HepG2 (cell line): ENCODE measurements at regions not wholly inside any gene's neighbourhood (a gene's known extent, or its start where the extent isn't known, plus 50 kb on each side); places are given as distances from the start of the nearest gene placed in this dataset.

ENCODE experiments used
- ATAC-seq: fragments of 200-7000 bp; cut with Tn5 transposase; 3 replicates; pipeline ENCODE4 v1.9.1; 2020; ENCODE audit warnings: mild to moderate bottlenecking, moderate library complexity
- BruUV-seq: library from RNA; stranded (reverse); fragments of 400-500 nt; replicated peaks from 2 replicates; lab custom pipeline; 2021; lab: Mats Ljungman, UMichigan
- CTCF ChIA-PET: fragments of 300-600 bp; formaldehyde crosslinking; extraction: SDS; loops from one replicate; lab custom pipeline; 2021; ENCODE audit warnings: low total read pairs, inconsistent platforms, low intra/inter-chr PET ratio; lab: Yijun Ruan, JAX
- POLR2A ChIA-PET: fragments of 350-600 bp; sonication (Branson Sonifier 250); formaldehyde crosslinking; loops from one replicate; lab custom pipeline; 2020; ENCODE audit warnings: antibody characterized with exemption, inconsistent platforms; lab: Yijun Ruan, JAX
- DNase-seq: peaks from one replicate; pipeline ENCODE4 v3.0.0-alpha.2; 2015; ENCODE audit warnings: low spot score
- FAIRE-seq: peaks from 3 replicates; lab custom pipeline; 2011; peaks lifted over from hg19 to GRCh38; lab: Jason Lieb, UNC
- H2AFZ ChIP-seq: one replicate; pipeline ENCODE4 v1.6.1; 2011; ENCODE audit warnings: low read length, inconsistent platforms
- H3K27ac ChIP-seq: fragments of 300-600 bp; 3 replicates; pipeline ENCODE4 v1.8.0; 2011; ENCODE audit warnings: mixed run types, mild to moderate bottlenecking, mixed read lengths, low read length, inconsistent platforms; ENCODE audit not compliant: insufficient read depth; ENCODE audit errors: extremely low read length
- H3K27me3 ChIP-seq, 2 experiments: fragments of 200-600 bp in 1 of 2; 2 replicates in 1 of 2; 3 replicates in 1 of 2; pipeline versions ENCODE4 v1.6.0 to v1.8.0; 2011; ENCODE audit warnings: low read length in 2 of 2, mild to moderate bottlenecking in 2 of 2, moderate library complexity in 2 of 2, inconsistent platforms in 1 of 2; ENCODE audit not compliant: insufficient read depth in 2 of 2, control insufficient read depth in 1 of 2
- H3K36me3 ChIP-seq, 2 experiments: fragments of 200-600 bp in 1 of 2; replicated peaks in 1 of 2; 2 replicates in 1 of 2; 3 replicates in 1 of 2; pipeline versions ENCODE4 v1.5.1 to v1.8.0; 2011; ENCODE audit warnings: low read length in 2 of 2, inconsistent platforms in 1 of 2; ENCODE audit not compliant: insufficient read depth in 2 of 2, control insufficient read depth in 1 of 2
- H3K4me1 ChIP-seq: 2 replicates; pipeline ENCODE4 v1.5.1; 2012; ENCODE audit warnings: low read length, inconsistent platforms; ENCODE audit not compliant: insufficient read depth
- H3K4me2 ChIP-seq: 2 replicates; pipeline ENCODE4 v1.6.0; 2011; ENCODE audit warnings: low read depth, low read length, inconsistent platforms
- H3K4me3 ChIP-seq, 3 experiments: fragments of 200-600 bp in 1 of 3; sonication (generic), shearing (Covaris generic) in 1 of 3; replicated peaks in 1 of 3; 2 replicates each; pipeline ENCODE4 v1.5.1; 2011 to 2016; ENCODE audit warnings: low read length in 3 of 3, inconsistent platforms in 2 of 3, low read depth in 2 of 3, mild to moderate bottlenecking in 2 of 3, control low read depth in 1 of 3, mixed read lengths in 1 of 3; ENCODE audit not compliant: insufficient read depth in 1 of 3
- H3K79me2 ChIP-seq: one replicate; pipeline ENCODE4 v1.6.1; 2011; ENCODE audit warnings: low read length, inconsistent platforms; ENCODE audit not compliant: insufficient read depth
- H3K9ac ChIP-seq: 2 replicates; pipeline ENCODE4 v1.6.0; 2011; ENCODE audit warnings: mild to moderate bottlenecking, low read depth, low read length, inconsistent platforms; ENCODE audit not compliant: insufficient read depth
- H3K9me3 ChIP-seq: 2 replicates; pipeline ENCODE4 v1.5.1; 2012; ENCODE audit warnings: mild to moderate bottlenecking, low read length
- H4K20me1 ChIP-seq: 2 replicates; pipeline ENCODE4 v1.6.0; 2011; ENCODE audit warnings: inconsistent platforms, mild to moderate bottlenecking, low read length, moderate library complexity; ENCODE audit not compliant: insufficient read depth
- MAFF ChIP-seq: IDR thresholded peaks from 2 replicates; pipeline ENCODE4 v1.6.1; 2011; ENCODE audit warnings: low read depth, low read length, improper control_type of control experiment
- MAFK ChIP-seq, 2 experiments: IDR thresholded peaks in 1 of 2; conservative IDR thresholded peaks in 1 of 2; 2 replicates each; pipeline ENCODE4 v1.6.1; 2011; ENCODE audit warnings: improper control_type of control experiment in 2 of 2, low read length in 2 of 2
- NFE2L1 ChIP-seq: sonication (generic); formaldehyde crosslinking; IDR thresholded peaks from 2 replicates; pipeline ENCODE4 v1.4.0; 2020; ENCODE audit warnings: missing genetic modification reagents, mild to moderate bottlenecking, borderline replicate concordance
- TRIM24 ChIP-seq: sonication (generic); formaldehyde crosslinking; IDR thresholded peaks from 2 replicates; pipeline ENCODE4 v1.8.0; 2022; ENCODE audit warnings: mild to moderate bottlenecking, missing genetic modification reagents
- ZBTB21 ChIP-seq: sonication (generic); formaldehyde crosslinking; IDR thresholded peaks from 2 replicates; pipeline ENCODE4 v1.4.0; 2020; ENCODE audit warnings: missing genetic modification reagents
- WGBS: methylation state at CpG from one replicate; pipeline ENCODE4 v1.1.6; 2017; ENCODE audit warnings: low lambda C conversion rate; 5-methylcytosine and 5-hydroxymethylcytosine counted together
- in situ Hi-C: cut with HindIII; loops from 2 replicates; pipeline ENCODE4 v1.10.0; 2017; ENCODE audit warnings: low pct_unique_long_range_greater_than_20kb; ENCODE audit not compliant: extremely low pct_ligation_motif_present
- intact Hi-C: fragments of 100-400 bp; cut with micrococcal nuclease; formaldehyde crosslinking; loops from one replicate; pipeline ENCODE4 v1.10.0; 2022; ENCODE audit not compliant: unreplicated experiment
- TF ChIP-seq, protein P1 (sequence below): sonication (generic); formaldehyde crosslinking; IDR thresholded peaks from 2 replicates; pipeline ENCODE4 v1.9.0; 2021; ENCODE audit warnings: missing genetic modification reagents, borderline replicate concordance

DNA sequence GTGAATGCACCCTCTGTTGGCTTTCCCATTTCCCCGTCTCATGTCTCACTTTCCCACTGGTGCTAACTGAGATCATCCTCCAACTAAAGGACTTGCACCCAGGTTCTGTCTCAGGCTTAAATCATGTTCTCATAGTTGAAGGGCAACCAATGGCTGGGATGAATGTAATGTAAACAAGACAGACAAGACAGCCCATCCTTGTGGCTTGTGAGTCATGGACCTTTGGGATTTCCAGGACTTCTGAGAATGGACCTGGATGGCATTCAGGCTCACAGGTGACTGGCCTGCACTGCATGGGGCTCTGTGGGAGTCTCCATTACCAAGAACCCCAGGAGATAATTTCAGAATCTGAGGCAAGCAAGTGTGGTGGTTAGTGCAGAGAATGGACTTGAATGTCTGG is 347.5 kb downstream of the HAPSTR1 start (continued):
- TF ChIP-seq, protein P1, sequence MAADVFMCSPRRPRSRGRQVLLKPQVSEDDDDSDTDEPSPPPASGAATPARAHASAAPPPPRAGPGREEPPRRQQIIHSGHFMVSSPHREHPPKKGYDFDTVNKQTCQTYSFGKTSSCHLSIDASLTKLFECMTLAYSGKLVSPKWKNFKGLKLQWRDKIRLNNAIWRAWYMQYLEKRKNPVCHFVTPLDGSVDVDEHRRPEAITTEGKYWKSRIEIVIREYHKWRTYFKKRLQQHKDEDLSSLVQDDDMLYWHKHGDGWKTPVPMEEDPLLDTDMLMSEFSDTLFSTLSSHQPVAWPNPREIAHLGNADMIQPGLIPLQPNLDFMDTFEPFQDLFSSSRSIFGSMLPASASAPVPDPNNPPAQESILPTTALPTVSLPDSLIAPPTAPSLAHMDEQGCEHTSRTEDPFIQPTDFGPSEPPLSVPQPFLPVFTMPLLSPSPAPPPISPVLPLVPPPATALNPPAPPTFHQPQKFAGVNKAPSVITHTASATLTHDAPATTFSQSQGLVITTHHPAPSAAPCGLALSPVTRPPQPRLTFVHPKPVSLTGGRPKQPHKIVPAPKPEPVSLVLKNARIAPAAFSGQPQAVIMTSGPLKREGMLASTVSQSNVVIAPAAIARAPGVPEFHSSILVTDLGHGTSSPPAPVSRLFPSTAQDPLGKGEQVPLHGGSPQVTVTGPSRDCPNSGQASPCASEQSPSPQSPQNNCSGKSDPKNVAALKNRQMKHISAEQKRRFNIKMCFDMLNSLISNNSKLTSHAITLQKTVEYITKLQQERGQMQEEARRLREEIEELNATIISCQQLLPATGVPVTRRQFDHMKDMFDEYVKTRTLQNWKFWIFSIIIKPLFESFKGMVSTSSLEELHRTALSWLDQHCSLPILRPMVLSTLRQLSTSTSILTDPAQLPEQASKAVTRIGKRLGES (CRISPR knock-in tag): no peak
- no peak for TF ChIP-seq NFE2L1 (CRISPR knock-in tag)

DNA sequence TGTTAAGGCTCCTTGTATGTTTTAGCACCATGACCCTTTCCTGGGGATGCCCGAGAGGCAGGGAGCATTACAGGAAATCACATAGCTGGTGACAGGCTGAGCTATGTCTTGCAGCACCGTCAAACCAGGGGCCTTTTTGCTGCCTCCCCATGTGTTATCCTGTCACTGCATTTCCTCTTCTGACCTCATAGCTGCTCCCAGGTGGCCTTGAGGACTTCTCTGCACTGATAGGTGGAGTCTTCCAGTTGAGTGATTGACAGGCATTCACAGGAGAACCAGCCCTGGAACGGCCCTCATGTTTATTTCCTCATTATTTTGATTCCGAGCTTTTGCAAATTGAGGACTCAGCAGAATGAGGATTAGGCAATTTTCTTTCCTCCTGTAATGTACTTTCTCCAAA is 349.6 kb downstream of the HAPSTR1 start:
- ChIA-PET CTCF (no interaction called here), POLR2A (no interaction called here)
- no peak for ATAC-seq
- Histone ChIP-seq H3K27me3 (no peaks in the 10 kb centered on the region; a peak in 1 of 5 replicates), H3K4me1 (no peaks in the 10 kb centered on the region), H3K9ac (no peak overlapping the region), H3K79me2 (no peaks in the 10 kb centered on the region), H4K20me1 (no peaks in the 10 kb centered on the region), H3K9me3 (0 out of 2 replicates have a peak, but pooled peaks cover 7% of the 10 kb centered on the region), H3K27ac (no peak overlapping the region), H3K4me3 (no peak overlapping the region)
- intact Hi-C loops (no loop called here), in situ Hi-C loops (no loop called here)
- WGBS: 1% methylated on average over 3 of the region's 4 CpGs
- no TSS peak for BruUV-seq
- TF ChIP-seq MAFK (conservative IDR thresholded peaks at IDR 0.05 in 1 of 2, IDR thresholded peaks at IDR 0.05 in 1 of 2; ENCODE audit: low read length in 2 of 2) (peak; percentile 46 to 68; a peak in 3 of 4 replicates), ZBTB21 (CRISPR knock-in tag) (0 out of 2 replicates have a peak, but pooled peaks have one; percentile 18), TRIM24 (no peak), MAFF (peak; percentile 41; the same call in 1 of the 2 replicates)
- TF ChIP-seq, all 625 proteins: peak for 3
- FAIRE-seq: no peak
- no peak overlapping the region for H2AFZ ChIP-seq
- DNase-seq: peak; percentile 15
- H3K4me2 ChIP-seq: no peak overlapping the region
- H3K36me3 ChIP-seq: no peaks in the 10 kb centered on the region
